ENCODE measurements at regions not wholly inside any gene's neighbourhood (a gene's known extent, or its start where the extent isn't known, plus 50 kb on each side); places are given as distances from the start of the nearest gene placed in this dataset.

DNA sequence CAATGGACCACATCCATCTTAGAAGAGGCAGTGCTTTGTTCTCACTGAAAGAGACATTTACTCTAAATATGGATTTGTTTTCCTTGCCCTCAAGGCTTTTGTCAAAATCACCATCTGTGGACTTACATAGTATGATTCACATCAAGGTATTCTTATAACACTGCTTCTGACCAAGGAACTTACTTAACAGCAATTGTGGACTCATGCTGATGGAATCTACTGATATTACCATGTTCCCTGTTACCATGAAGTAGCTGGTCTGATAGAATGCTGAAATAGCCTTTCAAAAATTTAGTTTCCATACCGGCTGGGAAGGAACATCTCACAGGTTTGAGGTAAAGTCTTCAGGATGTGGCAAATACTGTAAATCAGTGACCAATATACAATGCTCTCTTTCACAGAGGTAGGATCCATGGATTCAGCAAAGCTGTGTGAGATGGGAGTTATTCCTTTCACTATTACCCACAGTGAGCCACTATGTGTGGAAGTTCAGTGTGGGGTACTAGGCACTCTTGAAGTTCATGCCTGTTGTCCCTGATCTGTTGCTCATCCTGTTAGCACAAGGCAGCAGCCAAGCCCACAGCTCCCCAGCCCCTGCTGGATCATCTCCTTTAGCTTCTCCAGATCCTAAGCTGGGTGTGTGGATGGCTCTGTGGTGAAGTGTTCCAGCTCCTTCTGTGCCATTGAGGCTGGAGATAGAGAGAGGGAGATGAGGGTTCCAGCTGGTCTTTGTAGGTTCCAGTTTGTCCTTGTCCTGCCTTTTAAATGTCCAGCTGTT is 126.4 kb downstream of the ATP23 start:
- H3K27ac ChIP-seq, result peak overlapping the region; percentile 83
- TF ChIP-seq, protein P1, sequence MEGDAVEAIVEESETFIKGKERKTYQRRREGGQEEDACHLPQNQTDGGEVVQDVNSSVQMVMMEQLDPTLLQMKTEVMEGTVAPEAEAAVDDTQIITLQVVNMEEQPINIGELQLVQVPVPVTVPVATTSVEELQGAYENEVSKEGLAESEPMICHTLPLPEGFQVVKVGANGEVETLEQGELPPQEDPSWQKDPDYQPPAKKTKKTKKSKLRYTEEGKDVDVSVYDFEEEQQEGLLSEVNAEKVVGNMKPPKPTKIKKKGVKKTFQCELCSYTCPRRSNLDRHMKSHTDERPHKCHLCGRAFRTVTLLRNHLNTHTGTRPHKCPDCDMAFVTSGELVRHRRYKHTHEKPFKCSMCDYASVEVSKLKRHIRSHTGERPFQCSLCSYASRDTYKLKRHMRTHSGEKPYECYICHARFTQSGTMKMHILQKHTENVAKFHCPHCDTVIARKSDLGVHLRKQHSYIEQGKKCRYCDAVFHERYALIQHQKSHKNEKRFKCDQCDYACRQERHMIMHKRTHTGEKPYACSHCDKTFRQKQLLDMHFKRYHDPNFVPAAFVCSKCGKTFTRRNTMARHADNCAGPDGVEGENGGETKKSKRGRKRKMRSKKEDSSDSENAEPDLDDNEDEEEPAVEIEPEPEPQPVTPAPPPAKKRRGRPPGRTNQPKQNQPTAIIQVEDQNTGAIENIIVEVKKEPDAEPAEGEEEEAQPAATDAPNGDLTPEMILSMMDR (conservative IDR thresholded peaks at IDR 0.05; ENCODE audit: low read depth), result no peak
- CTCF ChIA-PET, result no interaction called here
- DNase-seq (ENCODE audit: low spot score), result peak; percentile 82
- POLR2A ChIA-PET (ENCODE audit: low non-redundant PET), result no interaction called here

DNA sequence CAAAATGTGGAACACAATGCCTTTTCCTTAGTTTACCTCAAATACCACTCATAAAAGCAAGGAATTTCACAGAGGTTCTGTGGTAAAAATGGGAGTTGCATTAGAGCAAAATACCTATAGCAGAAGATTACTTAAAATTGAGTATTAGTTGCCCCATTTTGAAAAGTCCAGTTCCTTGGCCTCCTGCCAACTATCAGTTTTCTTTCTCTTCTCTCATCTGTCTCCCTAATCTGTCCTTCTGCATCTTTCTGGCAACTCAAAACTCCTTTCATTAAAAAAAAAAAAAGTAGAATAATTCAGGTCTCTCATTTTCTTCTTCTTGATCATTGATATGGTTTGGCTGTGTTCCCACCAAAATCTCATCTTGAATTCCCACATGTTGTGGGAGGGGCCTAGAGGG is 127.3 kb downstream of the ATP23 start:
- no peak overlapping the region for H3K27ac ChIP-seq
- no peak for DNase-seq (ENCODE audit: low spot score)
- ChIA-PET POLR2A (ENCODE audit: low non-redundant PET) (no interaction called here), CTCF (no interaction called here)
- TF ChIP-seq, protein P1 (conservative IDR thresholded peaks at IDR 0.05; ENCODE audit: low read depth), result no peak

DNA sequence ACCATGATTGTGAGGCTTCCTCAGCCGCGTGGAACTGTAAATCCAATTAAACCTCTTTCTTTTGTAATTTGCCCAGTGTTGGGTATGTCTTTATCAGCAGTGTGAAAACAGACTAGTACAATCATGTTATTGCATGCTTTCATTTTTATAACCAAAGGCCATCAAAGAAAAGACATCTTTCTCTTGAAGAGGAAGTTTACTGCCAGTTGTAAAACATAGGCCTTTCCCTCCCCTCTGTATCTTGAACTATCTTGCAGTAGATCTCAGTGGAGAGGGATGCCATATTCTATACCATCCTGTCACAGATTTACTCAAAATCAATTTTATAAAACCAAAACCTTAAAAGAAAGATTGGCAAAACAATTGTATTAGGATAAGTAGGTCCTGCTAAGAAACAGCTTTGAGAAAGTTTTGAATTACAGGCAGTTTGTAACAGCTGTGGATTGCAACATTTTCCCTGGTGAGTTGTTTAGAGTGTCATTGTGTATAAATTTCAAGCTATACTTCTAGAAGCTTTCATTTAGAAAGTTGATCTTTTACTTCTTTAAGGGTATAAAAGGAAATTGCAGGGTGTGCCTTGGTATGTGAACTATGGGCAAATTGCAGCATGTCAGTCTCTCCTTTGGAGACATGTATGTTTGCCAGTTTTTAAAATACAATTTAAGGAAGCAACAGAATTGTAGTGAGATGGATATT is 128.0 kb downstream of the ATP23 start:
- TF ChIP-seq, protein P1 (conservative IDR thresholded peaks at IDR 0.05; ENCODE audit: low read depth), result no peak
- ChIA-PET POLR2A (ENCODE audit: low non-redundant PET) (no interaction called here), CTCF (interaction anchor here (0.6 kb wide), 1 partner anchor 30 kb away, joined by 6 read pairs; no protein-coding TSS in a partner anchor)
- no peak for DNase-seq (ENCODE audit: low spot score)
- H3K27ac ChIP-seq, result no peak overlapping the region

DNA sequence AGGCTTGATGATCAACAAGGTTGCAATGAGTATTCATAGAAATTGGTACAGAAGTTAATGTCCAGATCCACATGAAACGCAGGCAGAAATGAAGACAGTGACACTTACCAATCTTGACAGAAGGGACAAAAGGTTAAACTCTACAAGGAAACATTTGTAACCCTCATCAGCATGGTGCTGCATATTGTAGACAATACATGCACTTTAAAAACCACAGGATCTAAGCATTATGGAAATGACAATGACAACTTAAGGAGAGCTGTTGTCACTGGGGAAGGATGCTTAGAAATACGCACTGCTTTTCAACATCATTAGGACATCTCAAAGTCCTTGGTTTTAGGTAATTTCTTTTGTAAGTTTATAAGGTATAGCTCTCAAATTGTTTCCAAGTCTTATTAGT is 130.6 kb downstream of the ATP23 start:
- ChIA-PET CTCF (no interaction called here), POLR2A (ENCODE audit: low non-redundant PET) (no interaction called here)
- H3K27ac ChIP-seq, result no peak overlapping the region
- DNase-seq (ENCODE audit: low spot score), result no peak
- TF ChIP-seq, protein P1 (conservative IDR thresholded peaks at IDR 0.05; ENCODE audit: low read depth), result no peak

DNA sequence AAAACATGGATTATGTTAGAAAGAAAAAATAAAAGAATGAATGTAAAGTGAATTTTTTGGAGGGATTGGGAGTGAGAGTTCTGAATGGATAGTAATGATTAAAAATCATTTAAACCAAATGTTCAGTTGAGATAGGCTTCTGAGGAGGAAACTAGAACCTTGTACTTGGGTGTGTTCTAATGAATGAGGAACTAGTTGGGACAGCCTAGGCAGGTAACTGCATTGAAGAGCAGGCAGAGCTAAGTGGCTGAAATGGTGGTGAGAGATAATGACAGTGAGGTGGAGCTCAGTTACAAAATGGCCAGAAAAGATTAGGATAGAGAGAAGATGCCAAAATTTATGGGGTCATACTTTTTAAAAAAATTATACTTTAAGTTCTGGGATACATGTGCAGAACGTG is 132.9 kb downstream of the ATP23 start:
- DNase-seq (ENCODE audit: low spot score), result no peak
- POLR2A ChIA-PET (ENCODE audit: low non-redundant PET), result no interaction called here
- no peak overlapping the region for H3K27ac ChIP-seq
- TF ChIP-seq, protein P1 (conservative IDR thresholded peaks at IDR 0.05; ENCODE audit: low read depth), result no peak
- CTCF ChIA-PET, result no interaction called here

DNA sequence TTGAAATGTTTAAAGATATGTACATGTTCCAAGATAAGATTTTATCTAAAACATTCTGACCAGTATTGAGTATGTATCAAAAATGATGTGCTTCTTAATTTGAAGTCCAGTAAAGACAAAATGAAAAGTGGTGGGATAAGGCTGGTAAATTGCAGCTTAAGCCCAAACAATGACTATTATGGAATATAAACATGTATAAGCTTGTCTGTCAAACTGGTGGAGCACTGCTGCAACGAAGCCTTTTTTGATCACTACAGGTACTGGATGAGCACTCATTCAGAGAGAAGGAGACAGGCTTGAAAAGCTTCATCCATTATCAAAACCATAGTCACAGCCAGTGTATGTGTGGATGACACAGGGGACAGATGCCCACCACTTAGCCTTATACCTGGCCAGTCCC is 138.4 kb downstream of the ATP23 start:
- CTCF ChIA-PET, result interaction anchor here (0.7 kb wide), 1 partner anchor 98 kb away, joined by 3 read pairs; no protein-coding TSS in a partner anchor
- POLR2A ChIA-PET (ENCODE audit: low non-redundant PET), result no interaction called here
- DNase-seq (ENCODE audit: low spot score), result no peak
- TF ChIP-seq, protein P1 (conservative IDR thresholded peaks at IDR 0.05; ENCODE audit: low read depth), result no peak
- H3K27ac ChIP-seq, result no peak overlapping the region

All from RWPE1 (cell line).